ENCODE measurements at regions not wholly inside any gene's neighbourhood (a gene's known extent, or its start where the extent isn't known, plus 50 kb on each side); places are given as distances from the start of the nearest gene placed in this dataset.
A peak's percentile ranks its signal among the peaks of the same experiment; 100 is the strongest.
"Not testable (repeated sequence)": the region's sequence is repeated elsewhere in the genome, so short reads cannot be mapped to it uniquely, and the experiment has no call there.

GRCh38 chr5:77908787-77909186 lies 132.6 kb upstream of the TBCA start:
- no peak for DNase-seq

GRCh38 chr5:77907786-77908185 lies 131.6 kb upstream of the TBCA start:
- no peak for DNase-seq

- DNase-seq: no peak
Observed at GRCh38 chr5:77906806-77907205, 130.7 kb upstream of the TBCA start.

GRCh38 chr5:77904362-77904761 lies 128.2 kb upstream of the TBCA start:
- DNase-seq: no peak

GRCh38 chr5:77900691-77901090 lies 124.6 kb upstream of the TBCA start:
- DNase-seq: no peak

- DNase-seq: no peak
Observed at GRCh38 chr5:77898385-77898784, 122.2 kb upstream of the TBCA start.

- no peak for DNase-seq
Observed at GRCh38 chr5:77896338-77896737, 120.2 kb upstream of the TBCA start.

- not testable (repeated sequence) for DNase-seq
Observed at GRCh38 chr5:77894103-77894502, 118.0 kb upstream of the TBCA start.

- DNase-seq: peak; percentile 25
Observed at GRCh38 chr5:77893225-77893860, 117.2 kb upstream of the TBCA start.

GRCh38 chr5:77892061-77893010 lies 116.2 kb upstream of the TBCA start:
- DNase-seq: peak; percentile 8

GRCh38 chr5:77885519-77885918 lies 109.4 kb upstream of the TBCA start:
- peak; percentile 35 for DNase-seq

GRCh38 chr5:77882670-77883257 lies 106.6 kb upstream of the TBCA start:
- no peak for DNase-seq

- DNase-seq: no peak
Observed at GRCh38 chr5:77881528-77881927, 105.4 kb upstream of the TBCA start.

- no peak for DNase-seq
Observed at GRCh38 chr5:77877516-77878355, 101.6 kb upstream of the TBCA start.

GRCh38 chr5:77876862-77877502 lies 100.8 kb upstream of the TBCA start:
- no peak for DNase-seq

GRCh38 chr5:77876316-77876715 lies 100.2 kb upstream of the TBCA start:
- DNase-seq: no peak

- no peak for DNase-seq
Observed at GRCh38 chr5:77874691-77875090, 98.6 kb upstream of the TBCA start.

- no peak for DNase-seq
Observed at GRCh38 chr5:77873239-77873638, 97.1 kb upstream of the TBCA start.

GRCh38 chr5:77871946-77872345 lies 95.8 kb upstream of the TBCA start:
- no peak for DNase-seq

GRCh38 chr5:77871016-77871415 lies 94.9 kb upstream of the TBCA start:
- no peak for DNase-seq

- DNase-seq: peak; percentile 80
Observed at GRCh38 chr5:77869116-77869798, 93.1 kb upstream of the TBCA start.

- DNase-seq: no peak
Observed at GRCh38 chr5:77867914-77868313, 91.8 kb upstream of the TBCA start.

Data from eye (tissue), 1 donor.